Prostate gland (tissue), 2 donors: ENCODE measurements at regions not wholly inside any gene's neighbourhood (a gene's known extent, or its start where the extent isn't known, plus 50 kb on each side); places are given as distances from the start of the nearest gene placed in this dataset.

Experiments
- POLR2A ChIP-seq: fragments of 450-650 bp; IDR thresholded peaks from one replicate; pipeline ENCODE4 v1.6.1; 2016; ENCODE audit warnings: antibody characterized with exemption, mild to moderate bottlenecking
- POLR2AphosphoS5 ChIP-seq: sonication (generic); formaldehyde crosslinking; IDR thresholded peaks from one replicate; pipeline ENCODE4 v1.6.1; 2017; ENCODE audit warnings: antibody characterized with exemption
- TF ChIP-seq, protein P1 (sequence below), 4 experiments: fragments of 200-600 bp in 2 of 4; fragments of 450-650 bp in 2 of 4; sonication (generic) in 2 of 4; IDR thresholded peaks; 1 replicate in 3 of 4; 2 replicates in 1 of 4; pipeline ENCODE4 v1.5.1; 2016 to 2019; ENCODE audit warnings: antibody characterized with exemption in 4 of 4, mild to moderate bottlenecking in 2 of 4, moderate library complexity in 2 of 4

DNA sequence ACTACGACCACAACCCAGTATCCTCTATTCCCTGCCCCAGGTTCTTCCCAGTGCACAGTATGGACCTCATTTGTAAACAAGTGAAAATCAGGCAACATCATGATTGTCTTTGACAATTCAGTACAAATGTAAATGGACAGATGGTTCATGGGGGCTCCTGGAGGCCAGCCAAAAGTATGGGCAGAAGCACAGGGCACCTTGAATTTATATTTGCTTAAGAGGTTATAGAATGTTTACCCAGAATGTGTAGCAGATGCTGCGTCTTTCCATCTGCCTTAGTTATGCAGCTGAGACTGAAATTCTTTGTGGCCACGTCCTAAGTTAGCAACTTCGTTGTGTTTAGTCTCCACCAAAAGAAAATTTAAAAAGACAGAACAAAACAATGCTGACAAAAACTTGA, 559.6 kb upstream of the NRSN1 start:
- TF ChIP-seq, protein P1, sequence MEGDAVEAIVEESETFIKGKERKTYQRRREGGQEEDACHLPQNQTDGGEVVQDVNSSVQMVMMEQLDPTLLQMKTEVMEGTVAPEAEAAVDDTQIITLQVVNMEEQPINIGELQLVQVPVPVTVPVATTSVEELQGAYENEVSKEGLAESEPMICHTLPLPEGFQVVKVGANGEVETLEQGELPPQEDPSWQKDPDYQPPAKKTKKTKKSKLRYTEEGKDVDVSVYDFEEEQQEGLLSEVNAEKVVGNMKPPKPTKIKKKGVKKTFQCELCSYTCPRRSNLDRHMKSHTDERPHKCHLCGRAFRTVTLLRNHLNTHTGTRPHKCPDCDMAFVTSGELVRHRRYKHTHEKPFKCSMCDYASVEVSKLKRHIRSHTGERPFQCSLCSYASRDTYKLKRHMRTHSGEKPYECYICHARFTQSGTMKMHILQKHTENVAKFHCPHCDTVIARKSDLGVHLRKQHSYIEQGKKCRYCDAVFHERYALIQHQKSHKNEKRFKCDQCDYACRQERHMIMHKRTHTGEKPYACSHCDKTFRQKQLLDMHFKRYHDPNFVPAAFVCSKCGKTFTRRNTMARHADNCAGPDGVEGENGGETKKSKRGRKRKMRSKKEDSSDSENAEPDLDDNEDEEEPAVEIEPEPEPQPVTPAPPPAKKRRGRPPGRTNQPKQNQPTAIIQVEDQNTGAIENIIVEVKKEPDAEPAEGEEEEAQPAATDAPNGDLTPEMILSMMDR (IDR thresholded peaks at IDR 0.05): no peak
- TF ChIP-seq POLR2AphosphoS5 (no peak), POLR2A (no peak)
